ENCODE measurements at regions not wholly inside any gene's neighbourhood (a gene's known extent, or its start where the extent isn't known, plus 50 kb on each side); places are given as distances from the start of the nearest gene placed in this dataset.

- Histone ChIP-seq H3K9me3 (ENCODE audit: control insufficient read depth, insufficient read depth, low read depth, low read length) (no peaks in the 10 kb centered on the region; the same call in 1 of the 2 replicates), H3K4me1 (ENCODE audit: control insufficient read depth, insufficient read depth, low read length) (no peaks in the 10 kb centered on the region), H3K4me3 (ENCODE audit: low read depth in 2 of 2, low read length in 2 of 2) (no peak overlapping the region), H3K36me3 (ENCODE audit: control insufficient read depth, insufficient read depth, low read length) (no peaks in the 10 kb centered on the region), H3K27ac (ENCODE audit: low read length) (no peak overlapping the region), H3K27me3 (ENCODE audit: control insufficient read depth, insufficient read depth, low read length) (no peaks in the 10 kb centered on the region)
- DNase-seq (ENCODE audit: low read depth, low spot score): no peak
- in situ Hi-C loops (cut with HindIII; ENCODE audit: low pct_unique_long_range_greater_than_20kb, low sequenced_read_pairs) (no loop called here), intact Hi-C loops (cut with micrococcal nuclease; ENCODE audit: unreplicated experiment) (no loop called here)
- ChIA-PET CTCF (interaction anchor here (0.5 kb wide), 1 partner anchor 37 kb away, joined by 5 read pairs; no protein-coding TSS in a partner anchor), POLR2A (no interaction called here)
- TF ChIP-seq SIN3A (IDR thresholded peaks at IDR 0.05; ENCODE audit: borderline replicate concordance, insufficient read depth, low read depth, low read length): no peak
- TF ChIP-seq TCF7L2 (IDR thresholded peaks at IDR 0.05; ENCODE audit: low read depth, low read length): no peak
- TF ChIP-seq POLR2AphosphoS5 (IDR thresholded peaks at IDR 0.05; ENCODE audit: low read depth, low read length): no peak
- TF ChIP-seq REST (IDR thresholded peaks at IDR 0.05; ENCODE audit: insufficient read depth in 1 of 2, low read depth in 2 of 2, low read length in 1 of 2): no peak
- TF ChIP-seq CTCF (IDR thresholded peaks at IDR 0.05): no peak
- no peak for ATAC-seq
- BruUV-seq (replicated peaks): no TSS peak
These were observed 200.6 kb downstream of the CBLN1 start for GRCh38 chr16:49081086-49081485.

- DNase-seq (ENCODE audit: low read depth, low spot score) (no peak), ATAC-seq (no peak)
- in situ Hi-C loops (cut with HindIII; ENCODE audit: low pct_unique_long_range_greater_than_20kb, low sequenced_read_pairs) (no loop called here), intact Hi-C loops (cut with micrococcal nuclease; ENCODE audit: unreplicated experiment) (no loop called here)
- no TSS peak for BruUV-seq (replicated peaks)
- H3K27me3 ChIP-seq (ENCODE audit: control insufficient read depth, insufficient read depth, low read length): no peaks in the 10 kb centered on the region
- POLR2A ChIA-PET: no interaction called here
- no peaks in the 10 kb centered on the region for H3K36me3 ChIP-seq (ENCODE audit: control insufficient read depth, insufficient read depth, low read length)
- TF ChIP-seq TCF7L2 (IDR thresholded peaks at IDR 0.05; ENCODE audit: low read depth, low read length) (no peak), SIN3A (IDR thresholded peaks at IDR 0.05; ENCODE audit: borderline replicate concordance, insufficient read depth, low read depth, low read length) (no peak), CTCF (IDR thresholded peaks at IDR 0.05) (no peak), POLR2AphosphoS5 (IDR thresholded peaks at IDR 0.05; ENCODE audit: low read depth, low read length) (no peak), REST (IDR thresholded peaks at IDR 0.05; ENCODE audit: insufficient read depth in 1 of 2, low read depth in 2 of 2, low read length in 1 of 2) (no peak)
- H3K9me3 ChIP-seq (ENCODE audit: control insufficient read depth, insufficient read depth, low read depth, low read length): no peaks in the 10 kb centered on the region
- no peaks in the 10 kb centered on the region for H3K4me1 ChIP-seq (ENCODE audit: control insufficient read depth, insufficient read depth, low read length)
- CTCF ChIA-PET: no interaction called here
- H3K4me3 ChIP-seq (ENCODE audit: low read depth in 2 of 2, low read length in 2 of 2): no peak overlapping the region
- no peak overlapping the region for H3K27ac ChIP-seq (ENCODE audit: low read length)
These were observed 203.1 kb downstream of the CBLN1 start for GRCh38 chr16:49078571-49078970.

Measured in Panc1 (cell line).